ENCODE measurements at regions not wholly inside any gene's neighbourhood (a gene's known extent, or its start where the extent isn't known, plus 50 kb on each side); places are given as distances from the start of the nearest gene placed in this dataset.
A peak's percentile ranks its signal among the peaks of the same experiment; 100 is the strongest.

DNA sequence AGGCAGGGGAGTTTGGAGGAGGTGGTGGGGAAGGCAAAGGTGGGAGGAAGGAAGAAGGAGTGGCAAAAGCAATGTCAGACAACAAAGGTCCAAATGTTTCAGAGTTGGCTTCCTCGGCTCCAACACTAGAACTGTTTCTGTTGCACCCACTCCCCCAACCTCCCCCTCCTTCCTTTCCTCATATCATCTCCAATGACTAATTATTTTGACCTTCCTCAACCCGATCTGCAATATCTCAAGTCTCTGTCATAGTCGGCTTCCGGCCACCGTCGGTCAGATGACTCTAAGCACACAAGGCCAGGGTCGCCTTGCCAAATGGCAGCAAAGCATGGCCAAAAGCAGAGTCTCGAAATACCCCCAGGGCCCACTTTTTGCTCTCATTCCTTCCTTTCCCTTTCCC, 637.0 kb upstream of the TBX3 start:
- DNase-seq (no peak), ATAC-seq (ENCODE audit: insufficient read depth, low FRiP score) (no peak)
- no peak for TF ChIP-seq CTCF (IDR thresholded peaks at IDR 0.05; ENCODE audit: control extremely low read depth, extremely low read depth)
- H3K27me3 ChIP-seq (ENCODE audit: control insufficient read depth in 3 of 3, insufficient read depth in 3 of 3, low read length in 2 of 3): no peaks in the 10 kb centered on the region
- peaks cover 0 to 10% (median 5%) of the 10 kb centered on the region in 5 donors for H3K4me1 ChIP-seq (ENCODE audit: control insufficient read depth in 5 of 5, insufficient read depth in 5 of 5, low read length in 5 of 5)
- H3K9ac ChIP-seq (ENCODE audit: insufficient read depth in 1 of 2, low read length in 2 of 2): no peak overlapping the region
- H3K4me3 ChIP-seq: no peak overlapping the region
- WGBS, 2 donors: 62 to 79% methylated on average over 8 of the region's 8 CpGs
- H3K27ac ChIP-seq (ENCODE audit: low read depth in 1 of 2, low read length in 1 of 2): no peak overlapping the region
- H3K36me3 ChIP-seq (ENCODE audit: control insufficient read depth in 4 of 4, insufficient read depth in 4 of 4, low read length in 4 of 4): no peaks in the 10 kb centered on the region
- no peaks in the 10 kb centered on the region for H3K9me3 ChIP-seq (ENCODE audit: control insufficient read depth in 4 of 4, insufficient read depth in 3 of 4, low read length in 3 of 4)

DNA sequence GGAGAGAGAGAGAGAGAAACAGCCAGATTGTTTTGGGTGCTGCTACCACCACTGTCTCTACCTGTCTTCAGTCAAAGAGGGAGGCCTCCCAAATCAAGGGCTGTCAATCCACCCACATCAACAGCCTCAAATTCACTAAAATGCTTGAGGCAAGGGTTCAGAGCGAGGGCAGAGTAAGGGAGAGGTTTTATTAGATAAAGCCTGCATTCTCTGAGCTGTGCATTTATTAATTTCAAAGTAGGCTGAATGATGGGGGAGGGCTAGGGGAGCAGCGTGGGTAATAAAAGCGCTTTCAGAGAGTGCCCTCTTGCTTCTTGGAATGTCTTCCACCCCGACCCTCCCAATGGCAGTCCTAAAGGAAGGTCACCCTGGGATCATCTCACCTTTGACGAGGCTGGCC, 636.5 kb upstream of the TBX3 start:
- no peak for DNase-seq
- Histone ChIP-seq H3K36me3 (ENCODE audit: control insufficient read depth in 4 of 4, insufficient read depth in 4 of 4, low read length in 4 of 4) (no peaks in the 10 kb centered on the region), H3K9ac (ENCODE audit: insufficient read depth in 1 of 2, low read length in 2 of 2) (no peak overlapping the region), H3K27me3 (ENCODE audit: control insufficient read depth in 3 of 3, insufficient read depth in 3 of 3, low read length in 2 of 3) (no peaks in the 10 kb centered on the region), H3K4me3 (no peak overlapping the region), H3K27ac (ENCODE audit: low read depth in 1 of 2, low read length in 1 of 2) (no peak overlapping the region), H3K9me3 (ENCODE audit: control insufficient read depth in 4 of 4, insufficient read depth in 3 of 4, low read length in 3 of 4) (no peaks in the 10 kb centered on the region), H3K4me1 (ENCODE audit: control insufficient read depth in 5 of 5, insufficient read depth in 5 of 5, low read length in 5 of 5) (peaks cover 0 to 9% (median 4%) of the 10 kb centered on the region in 5 donors)
- ATAC-seq (ENCODE audit: insufficient read depth, low FRiP score): no peak
- 80 to 86% methylated on average over 5 of the region's 5 CpGs for WGBS, 2 donors
- TF ChIP-seq CTCF (IDR thresholded peaks at IDR 0.05; ENCODE audit: control extremely low read depth, extremely low read depth): no peak

DNA sequence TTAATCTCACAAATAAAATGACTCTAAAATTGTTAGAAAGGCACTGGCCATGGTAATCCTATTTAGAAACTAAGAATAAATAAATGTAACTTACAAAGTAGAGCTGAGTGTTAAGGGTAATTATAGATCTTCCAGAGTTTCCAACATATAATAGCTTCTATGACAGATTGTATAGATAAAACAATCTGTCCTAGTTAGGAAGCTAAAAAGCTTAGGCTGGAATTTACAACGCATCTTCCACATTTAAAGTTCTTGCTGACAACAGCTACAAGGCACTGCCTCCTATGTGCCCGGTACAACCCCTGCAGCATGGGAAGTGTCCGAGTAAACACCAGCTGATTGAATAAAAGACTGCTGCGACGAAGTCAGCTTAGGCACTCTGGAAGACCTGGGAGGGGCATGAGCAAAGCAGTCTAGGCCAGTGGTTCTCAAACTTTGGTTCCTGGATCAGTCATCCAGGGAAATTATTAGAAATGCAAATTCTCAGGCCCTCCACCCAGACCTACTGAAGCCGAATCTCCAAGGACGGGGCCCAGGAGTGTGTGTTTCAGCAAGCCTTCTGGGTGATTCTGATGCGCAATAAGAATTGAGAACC, 635.6 kb upstream of the TBX3 start:
- peaks cover 0 to 5% (median 1%) of the 10 kb centered on the region in 4 donors for H3K9me3 ChIP-seq (ENCODE audit: control insufficient read depth in 4 of 4, insufficient read depth in 3 of 4, low read length in 3 of 4)
- WGBS, 2 donors: 70 to 75% methylated on average over 8 of the region's 8 CpGs
- H3K4me1 ChIP-seq (ENCODE audit: control insufficient read depth in 5 of 5, insufficient read depth in 5 of 5, low read length in 5 of 5): peaks cover 0 to 5% (median 0%) of the 10 kb centered on the region in 5 donors
- H3K27ac ChIP-seq (ENCODE audit: low read depth in 1 of 2, low read length in 1 of 2): no peak overlapping the region
- no peaks in the 10 kb centered on the region for H3K27me3 ChIP-seq (ENCODE audit: control insufficient read depth in 3 of 3, insufficient read depth in 3 of 3, low read length in 2 of 3)
- H3K9ac ChIP-seq (ENCODE audit: insufficient read depth in 1 of 2, low read length in 2 of 2): no peak overlapping the region
- no peaks in the 10 kb centered on the region for H3K36me3 ChIP-seq (ENCODE audit: control insufficient read depth in 4 of 4, insufficient read depth in 4 of 4, low read length in 4 of 4)
- DNase-seq: peak in 1 of 3 donors; percentile 36
- TF ChIP-seq CTCF (IDR thresholded peaks at IDR 0.05; ENCODE audit: control extremely low read depth, extremely low read depth): no peak
- H3K4me3 ChIP-seq: no peak overlapping the region
- no peak for ATAC-seq (ENCODE audit: insufficient read depth, low FRiP score)

DNA sequence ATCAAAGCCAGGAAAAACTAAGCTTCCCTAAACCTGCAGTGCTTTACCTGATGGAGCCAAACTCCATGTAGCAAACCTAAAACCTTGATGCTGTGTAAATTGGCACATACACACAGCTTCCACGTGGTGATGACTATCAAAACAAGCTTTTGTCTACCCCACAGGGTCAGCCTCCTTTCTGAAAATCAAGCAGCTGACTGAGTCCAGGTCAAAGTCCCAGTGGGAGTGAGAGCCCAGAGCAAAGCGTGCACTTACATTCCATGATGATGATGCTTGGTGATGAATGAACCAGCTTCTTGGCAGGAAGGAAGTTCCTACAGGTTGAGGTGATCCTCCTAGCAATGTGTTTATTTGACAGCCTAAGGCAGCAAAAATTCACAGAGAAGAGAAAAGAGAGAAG, 630.0 kb upstream of the TBX3 start:
- no peak overlapping the region for H3K4me3 ChIP-seq
- WGBS, 2 donors: 55 to 70% methylated on average over 2 of the region's 2 CpGs
- H3K27ac ChIP-seq (ENCODE audit: low read depth in 1 of 2, low read length in 1 of 2): no peak overlapping the region
- ATAC-seq (ENCODE audit: insufficient read depth, low FRiP score) (no peak), DNase-seq (no peak)
- no peak overlapping the region for H3K9ac ChIP-seq (ENCODE audit: insufficient read depth in 1 of 2, low read length in 2 of 2)
- H3K36me3 ChIP-seq (ENCODE audit: control insufficient read depth in 4 of 4, insufficient read depth in 4 of 4, low read length in 4 of 4): no peaks in the 10 kb centered on the region
- no peak for TF ChIP-seq CTCF (IDR thresholded peaks at IDR 0.05; ENCODE audit: control extremely low read depth, extremely low read depth)
- H3K27me3 ChIP-seq (ENCODE audit: control insufficient read depth in 3 of 3, insufficient read depth in 3 of 3, low read length in 2 of 3): peaks cover 0 to 3% (median 0%) of the 10 kb centered on the region in 3 donors
- H3K4me1 ChIP-seq (ENCODE audit: control insufficient read depth in 5 of 5, insufficient read depth in 5 of 5, low read length in 5 of 5): no peaks in the 10 kb centered on the region
- H3K9me3 ChIP-seq (ENCODE audit: control insufficient read depth in 4 of 4, insufficient read depth in 3 of 4, low read length in 3 of 4): peaks cover 0 to 5% (median 1%) of the 10 kb centered on the region in 4 donors
